PC-3 (cell line): ENCODE measurements at regions not wholly inside any gene's neighbourhood (a gene's known extent, or its start where the extent isn't known, plus 50 kb on each side); places are given as distances from the start of the nearest gene placed in this dataset.

Experiments
- ATAC-seq: fragments of 200-7000 bp; cut with Tn5 transposase; 2 replicates; pipeline ENCODE4 v1.9.1; 2020; ENCODE audit warnings: mild to moderate bottlenecking, moderate library complexity
- BruUV-seq: library from RNA; stranded (reverse); fragments of 400-500 nt; replicated peaks from 2 replicates; lab custom pipeline; 2021; lab: Mats Ljungman, UMichigan
- CTCF ChIA-PET: fragments of 300-600 bp; sonication (Branson Sonifier 250); formaldehyde crosslinking; loops from one replicate; lab custom pipeline; 2022; ENCODE audit warnings: antibody characterized with exemption; lab: Charles Lee
- POLR2A ChIA-PET: fragments of 300-600 bp; sonication (Branson Sonifier 250); formaldehyde crosslinking; loops from one replicate; lab custom pipeline; 2022; ENCODE audit warnings: antibody characterized with exemption; ENCODE audit not compliant: unreplicated experiment; lab: Charles Lee
- DNase-seq: peaks from one replicate; pipeline ENCODE4 v3.0.0-alpha.2; 2015
- H2AFZ ChIP-seq: fragments of 300-600 bp; sonication (generic); 2 replicates; pipeline ENCODE4 v1.6.0; 2016; ENCODE audit warnings: antibody characterized with exemption, low read length
- H3F3A ChIP-seq: fragments of 300-600 bp; sonication (generic); one replicate; pipeline ENCODE4 v1.6.0; 2017; ENCODE audit warnings: antibody characterized with exemption, low read length, control low read depth, mild to moderate bottlenecking; ENCODE audit not compliant: unreplicated experiment
- H3K27ac ChIP-seq: fragments of 300-600 bp; sonication (generic); 2 replicates; pipeline ENCODE4 v1.5.1; 2016; ENCODE audit warnings: mild to moderate bottlenecking, low read length
- H3K27me3 ChIP-seq: fragments of 300-600 bp; sonication (generic); 2 replicates; pipeline ENCODE4 v1.6.1; 2016; ENCODE audit warnings: low read length, mixed read lengths
- H3K36me3 ChIP-seq: fragments of 300-600 bp; sonication (generic); 2 replicates; pipeline ENCODE4 v1.6.1; 2016; ENCODE audit warnings: low read depth, mixed run types, low read length, mixed read lengths
- H3K4me1 ChIP-seq: fragments of 300-600 bp; sonication (generic); 2 replicates; pipeline ENCODE4 v1.5.1; 2016; ENCODE audit warnings: low read length; ENCODE audit not compliant: insufficient read depth
- H3K4me2 ChIP-seq: fragments of 300-600 bp; sonication (generic); 2 replicates; pipeline ENCODE4 v1.6.0; 2016; ENCODE audit warnings: low read length
- H3K4me3 ChIP-seq: fragments of 300-600 bp; sonication (generic); 2 replicates; pipeline ENCODE4 v1.5.1; 2016; ENCODE audit warnings: mild to moderate bottlenecking, low read length, mixed read lengths
- H3K79me2 ChIP-seq: fragments of 300-600 bp; sonication (generic); 2 replicates; pipeline ENCODE4 v1.6.1; 2017; ENCODE audit warnings: low read length, mixed read lengths
- H3K9ac ChIP-seq: fragments of 300-600 bp; sonication (generic); 2 replicates; pipeline ENCODE4 v1.6.0; 2016; ENCODE audit warnings: mild to moderate bottlenecking, low read length
- H3K9me2 ChIP-seq: fragments of 300-600 bp; sonication (generic); replicated peaks from 2 replicates; pipeline ENCODE4 v1.6.1; 2016; ENCODE audit warnings: mixed run types, low read length, mixed read lengths
- H3K9me3 ChIP-seq: fragments of 300-600 bp; sonication (generic); 2 replicates; pipeline ENCODE4 v1.6.1; 2016; ENCODE audit warnings: low read length, mixed read lengths
- H4K20me1 ChIP-seq: fragments of 300-600 bp; sonication (generic); 2 replicates; pipeline ENCODE4 v1.6.1; 2016; ENCODE audit warnings: low read length, mixed read lengths
- CTCF ChIP-seq: fragments of 300-600 bp; sonication (generic); conservative IDR thresholded peaks from 2 replicates; pipeline ENCODE4 v1.5.1; 2017; ENCODE audit warnings: antibody characterized with exemption, low read depth, mild to moderate bottlenecking, low read length
- EZH2 ChIP-seq: fragments of 300-600 bp; sonication (generic); IDR thresholded peaks from one replicate; pipeline ENCODE4 v1.6.1; 2017; ENCODE audit warnings: antibody characterized with exemption, mild to moderate bottlenecking, low read length; ENCODE audit not compliant: unreplicated experiment
- EZH2phosphoT487 ChIP-seq: fragments of 300-600 bp; sonication (generic); IDR thresholded peaks from 2 replicates; pipeline ENCODE4 v1.6.1; 2018; ENCODE audit warnings: mild to moderate bottlenecking, antibody characterized with exemption, low read length, borderline replicate concordance
- intact Hi-C: fragments of 100-400 bp; cut with micrococcal nuclease; formaldehyde crosslinking; loops from 2 replicates; pipeline ENCODE4 v1.9.0; 2023

DNA sequence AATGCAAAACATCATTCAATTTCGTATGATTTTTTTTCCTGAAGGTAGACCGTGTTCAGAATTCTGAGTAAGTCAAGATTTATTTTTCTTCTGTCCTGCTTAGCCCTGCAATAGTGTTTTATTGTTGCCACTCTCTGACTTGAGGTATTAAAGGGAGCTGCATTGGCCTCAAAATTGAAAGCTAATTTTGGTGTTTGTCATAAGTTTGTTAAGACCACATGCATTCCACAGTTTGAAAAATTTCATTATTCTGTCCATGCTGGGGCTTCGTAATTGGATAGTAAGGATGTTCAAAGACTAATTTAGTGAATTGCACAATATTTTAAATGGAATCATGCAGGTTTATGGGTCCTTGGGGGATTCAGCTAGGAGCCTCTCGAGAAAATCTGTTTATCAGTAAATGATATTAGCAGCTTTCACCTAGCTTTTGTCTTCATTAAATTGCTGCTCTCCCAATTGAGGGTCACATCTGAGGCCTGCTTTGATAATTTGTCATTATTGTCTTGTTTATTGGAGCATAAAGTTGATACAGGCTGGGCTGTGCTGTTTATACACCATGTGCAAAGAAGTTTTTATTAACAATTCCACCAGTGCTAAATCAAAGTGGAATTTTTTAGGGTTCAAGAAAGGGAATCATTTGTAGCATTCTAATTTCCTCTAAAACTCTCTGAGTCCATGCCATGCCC lies 339.8 kb upstream of the OBI1 start:
- no peak overlapping the region for H2AFZ ChIP-seq
- H3K9ac ChIP-seq: no peak overlapping the region
- TF ChIP-seq EZH2 (no peak), EZH2phosphoT487 (no peak), CTCF (no peak)
- ATAC-seq (no peak), DNase-seq (no peak)
- BruUV-seq: no TSS peak
- H4K20me1 ChIP-seq: no peaks in the 10 kb centered on the region
- H3K27ac ChIP-seq: no peak overlapping the region
- H3K4me3 ChIP-seq: no peak overlapping the region
- ChIA-PET CTCF (no interaction called here), POLR2A (no interaction called here)
- intact Hi-C loops: no loop called here
- no peaks in the 10 kb centered on the region for H3F3A ChIP-seq
- H3K27me3 ChIP-seq: peaks cover 35% of the 10 kb centered on the region
- no peaks in the 10 kb centered on the region for H3K9me2 ChIP-seq
- H3K79me2 ChIP-seq: no peaks in the 10 kb centered on the region
- H3K4me1 ChIP-seq: no peaks in the 10 kb centered on the region
- no peaks in the 10 kb centered on the region for H3K36me3 ChIP-seq
- no peak overlapping the region for H3K4me2 ChIP-seq
- H3K9me3 ChIP-seq: no peaks in the 10 kb centered on the region

DNA sequence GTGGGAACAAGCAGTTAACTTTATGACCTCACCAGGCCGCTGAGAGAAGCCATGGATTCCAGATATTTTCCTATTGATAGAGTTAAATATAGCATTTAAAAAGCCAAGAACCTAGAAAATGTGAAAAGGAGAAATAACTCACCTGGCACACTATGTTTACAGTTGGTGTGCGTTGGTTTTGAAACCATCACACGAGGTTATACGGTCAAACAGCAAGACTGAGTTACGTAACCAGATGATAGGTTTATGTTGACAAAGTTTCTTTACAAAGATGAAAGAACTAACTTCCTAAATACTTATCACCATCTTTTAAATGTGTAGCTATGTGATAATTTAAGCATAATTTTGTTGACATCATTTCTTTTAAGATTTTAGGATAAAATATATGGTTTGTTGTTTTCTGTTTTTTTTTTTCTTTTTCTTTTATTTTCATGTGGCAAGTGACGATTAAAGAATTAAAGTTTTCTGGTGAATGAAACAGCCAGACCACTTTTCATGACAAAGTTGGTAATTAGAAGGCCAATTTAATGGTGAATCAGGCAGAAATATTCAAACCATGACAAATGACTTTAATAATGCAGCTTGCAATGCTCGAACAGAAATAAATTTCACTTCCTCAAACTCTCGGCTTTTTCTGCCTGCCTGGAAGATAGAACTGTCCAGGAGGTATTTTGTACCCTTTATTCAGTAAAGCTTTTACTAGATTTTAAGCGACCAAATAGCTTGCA lies 339.1 kb upstream of the OBI1 start:
- Histone ChIP-seq H3K4me1 (no peaks in the 10 kb centered on the region), H3K27ac (no peak overlapping the region), H3K4me2 (no peak overlapping the region), H4K20me1 (no peaks in the 10 kb centered on the region), H3F3A (no peaks in the 10 kb centered on the region), H3K27me3 (peaks cover 41% of the 10 kb centered on the region), H3K9me3 (no peaks in the 10 kb centered on the region), H3K79me2 (no peaks in the 10 kb centered on the region), H3K9ac (no peak overlapping the region), H3K9me2 (no peaks in the 10 kb centered on the region), H2AFZ (no peak overlapping the region), H3K4me3 (no peak overlapping the region), H3K36me3 (no peaks in the 10 kb centered on the region)
- intact Hi-C loops: no loop called here
- ChIA-PET CTCF (no interaction called here), POLR2A (no interaction called here)
- DNase-seq (no peak), ATAC-seq (no peak)
- no peak for TF ChIP-seq EZH2phosphoT487
- TF ChIP-seq CTCF: no peak
- TF ChIP-seq EZH2: no peak
- no TSS peak for BruUV-seq

GRCh38 chr13:78993792-78994191 lies 334.8 kb upstream of the OBI1 start:
- no peak for ATAC-seq
- no peak for DNase-seq
- BruUV-seq: no TSS peak
- Histone ChIP-seq H3K27ac (no peak overlapping the region), H3K4me2 (no peak overlapping the region), H4K20me1 (no peaks in the 10 kb centered on the region), H3K27me3 (peaks cover 28% of the 10 kb centered on the region), H3K36me3 (no peaks in the 10 kb centered on the region), H3K9me3 (no peaks in the 10 kb centered on the region), H3K9ac (no peak overlapping the region), H2AFZ (no peak overlapping the region), H3F3A (no peaks in the 10 kb centered on the region), H3K79me2 (no peaks in the 10 kb centered on the region), H3K4me1 (no peaks in the 10 kb centered on the region), H3K9me2 (no peaks in the 10 kb centered on the region), H3K4me3 (no peak overlapping the region)
- TF ChIP-seq CTCF (no peak), EZH2 (no peak), EZH2phosphoT487 (no peak)
- POLR2A ChIA-PET: interaction anchor here (0.5 kb wide), 1 partner anchor 1533 kb away, joined by 6 read pairs; no protein-coding TSS in a partner anchor
- intact Hi-C loops: no loop called here
- CTCF ChIA-PET: no interaction called here
